Activated CD8-positive, alpha-beta T cell treated with anti-CD3 and anti-CD28 coated beads for 36 hours (primary cell): ENCODE measurements at regions not wholly inside any gene's neighbourhood (a gene's known extent, or its start where the extent isn't known, plus 50 kb on each side); places are given as distances from the start of the nearest gene placed in this dataset.

Experiments used
- ATAC-seq: fragments of 200-7000 bp; cut with Tn5 transposase; one replicate; pipeline ENCODE4 v1.10.0; 2021; ENCODE audit warnings: mild to moderate bottlenecking, moderate library complexity
- CTCF ChIA-PET: fragments of 350-600 bp; sonication (Branson Sonifier 250); formaldehyde crosslinking; loops from one replicate; lab custom pipeline; 2021; ENCODE audit warnings: antibody characterized with exemption; lab: Charles Lee
- POLR2A ChIA-PET: fragments of 350-600 bp; sonication (Branson Sonifier 250); formaldehyde crosslinking; loops from one replicate; lab custom pipeline; 2021; ENCODE audit warnings: antibody characterized with exemption; lab: Charles Lee
- DNase-seq: peaks from one replicate; pipeline ENCODE4 v3.0.0-alpha.2; 2020
- H3K27ac Mint-ChIP-seq: one replicate; pipeline ENCODE4 v1.8.0; 2021; ENCODE audit warnings: mild to moderate bottlenecking, mixed read lengths
- H3K27me3 Mint-ChIP-seq: one replicate; pipeline ENCODE4 v1.8.0; 2021; ENCODE audit warnings: mixed read lengths
- H3K36me3 Mint-ChIP-seq: one replicate; pipeline ENCODE4 v1.8.0; 2021; ENCODE audit warnings: low read depth, mixed read lengths
- H3K4me1 Mint-ChIP-seq: one replicate; pipeline ENCODE4 v1.8.0; 2021; ENCODE audit warnings: low read depth, mixed read lengths
- H3K4me3 Mint-ChIP-seq: one replicate; pipeline ENCODE4 v1.8.0; 2021; ENCODE audit warnings: mild to moderate bottlenecking, moderate library complexity, mixed read lengths
- H3K9me3 Mint-ChIP-seq: one replicate; pipeline ENCODE4 v1.8.0; 2021; ENCODE audit warnings: mixed read lengths
- CTCF ChIP-seq: fragments of 200-600 bp; IDR thresholded peaks from one replicate; pipeline ENCODE4 v1.8.0; 2022; ENCODE audit warnings: antibody characterized with exemption, mild to moderate bottlenecking
- intact Hi-C: fragments of 100-400 bp; cut with micrococcal nuclease; formaldehyde crosslinking; loops from one replicate; pipeline ENCODE4 v1.10.0; 2022

GRCh38 chr2:236717729-236718128, 148.1 kb downstream of the ACKR3 start:
- no peak overlapping the region for H3K4me3 Mint-ChIP-seq
- peaks cover 13% of the 10 kb centered on the region for H3K27me3 Mint-ChIP-seq
- H3K4me1 Mint-ChIP-seq, result no peaks in the 10 kb centered on the region
- DNase-seq (no peak), ATAC-seq (no peak)
- ChIA-PET POLR2A (no interaction called here), CTCF (no interaction called here)
- H3K27ac Mint-ChIP-seq, result no peak overlapping the region
- no peaks in the 10 kb centered on the region for H3K9me3 Mint-ChIP-seq
- no peak for TF ChIP-seq CTCF
- no peaks in the 10 kb centered on the region for H3K36me3 Mint-ChIP-seq
- intact Hi-C loops, result no loop called here

DNA sequence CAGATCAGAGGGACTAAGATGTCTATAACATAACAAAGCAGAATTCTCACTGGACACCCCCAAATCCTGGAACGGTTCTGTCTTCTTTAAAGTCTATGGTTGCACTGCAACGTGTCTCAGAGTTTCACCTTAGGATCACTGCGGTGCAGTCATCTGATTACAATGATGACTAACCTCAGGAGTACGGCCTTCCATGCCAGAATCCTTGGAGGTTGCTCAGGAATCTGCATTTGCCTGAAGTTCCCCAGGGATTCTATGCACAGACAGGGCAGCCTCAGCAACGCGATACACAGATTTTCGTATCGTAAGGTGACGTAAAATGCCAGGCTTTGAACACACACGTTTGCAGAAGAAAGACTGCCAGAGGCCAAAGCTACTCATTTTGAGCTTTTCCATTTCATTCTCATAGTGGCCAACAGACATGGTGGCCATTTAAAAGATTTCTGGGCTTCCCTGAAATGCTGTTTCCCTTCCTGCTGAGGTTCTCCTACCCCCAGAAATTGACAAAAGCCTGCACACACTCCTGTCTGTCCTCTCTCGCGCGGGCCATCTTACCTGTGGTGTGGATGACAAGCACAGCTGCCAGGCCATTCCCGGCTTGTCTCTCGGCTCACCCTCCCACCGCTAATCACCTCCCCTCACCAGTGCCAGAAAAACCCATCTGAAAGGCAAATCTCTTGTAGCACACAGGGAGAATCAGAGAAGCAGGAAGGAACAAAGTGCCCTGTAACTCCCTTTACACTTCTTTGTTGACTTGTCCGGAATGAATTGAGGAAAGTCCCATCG, 148.8 kb downstream of the ACKR3 start:
- DNase-seq, result no peak
- CTCF ChIA-PET, result no interaction called here

DNA sequence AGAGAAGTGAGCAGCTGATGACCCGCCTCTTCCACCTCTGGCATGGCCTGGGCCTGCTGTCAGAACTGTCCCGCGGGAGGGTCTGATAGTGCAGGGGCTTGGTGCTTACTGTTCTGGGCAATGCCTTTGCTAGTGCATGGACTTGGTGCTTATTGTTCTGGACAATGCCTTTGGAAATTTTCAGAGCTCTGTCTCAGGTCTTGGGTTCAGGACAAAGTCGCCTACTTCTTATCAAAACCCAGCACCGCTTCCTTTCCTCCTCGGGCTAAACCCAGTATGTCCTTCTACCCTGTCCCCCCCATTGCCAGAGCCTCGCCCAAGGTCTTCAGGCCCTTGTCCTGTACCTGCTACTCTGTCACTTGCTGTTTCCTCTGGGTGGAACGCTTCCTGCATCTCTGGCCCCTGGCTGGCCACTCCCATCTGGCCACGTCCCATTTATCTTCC, 149.6 kb downstream of the ACKR3 start:
- Mint-ChIP-seq H3K4me1 (no peaks in the 10 kb centered on the region), H3K4me3 (no peak overlapping the region), H3K27ac (no peak overlapping the region), H3K36me3 (no peaks in the 10 kb centered on the region), H3K27me3 (peaks cover 13% of the 10 kb centered on the region), H3K9me3 (no peaks in the 10 kb centered on the region)
- TF ChIP-seq CTCF, result no peak
- DNase-seq (no peak), ATAC-seq (no peak)
- ChIA-PET CTCF (no interaction called here), POLR2A (no interaction called here)
- intact Hi-C loops, result no loop called here

More for the DNA sequence above, 148.8 kb downstream of the ACKR3 start:
- no peak for ATAC-seq
- Mint-ChIP-seq H3K36me3 (no peaks in the 10 kb centered on the region), H3K27ac (no peak overlapping the region), H3K27me3 (peaks cover 13% of the 10 kb centered on the region), H3K9me3 (no peaks in the 10 kb centered on the region), H3K4me1 (no peaks in the 10 kb centered on the region), H3K4me3 (no peak overlapping the region)
- no peak for TF ChIP-seq CTCF
- POLR2A ChIA-PET, result no interaction called here
- intact Hi-C loops, result no loop called here

DNA sequence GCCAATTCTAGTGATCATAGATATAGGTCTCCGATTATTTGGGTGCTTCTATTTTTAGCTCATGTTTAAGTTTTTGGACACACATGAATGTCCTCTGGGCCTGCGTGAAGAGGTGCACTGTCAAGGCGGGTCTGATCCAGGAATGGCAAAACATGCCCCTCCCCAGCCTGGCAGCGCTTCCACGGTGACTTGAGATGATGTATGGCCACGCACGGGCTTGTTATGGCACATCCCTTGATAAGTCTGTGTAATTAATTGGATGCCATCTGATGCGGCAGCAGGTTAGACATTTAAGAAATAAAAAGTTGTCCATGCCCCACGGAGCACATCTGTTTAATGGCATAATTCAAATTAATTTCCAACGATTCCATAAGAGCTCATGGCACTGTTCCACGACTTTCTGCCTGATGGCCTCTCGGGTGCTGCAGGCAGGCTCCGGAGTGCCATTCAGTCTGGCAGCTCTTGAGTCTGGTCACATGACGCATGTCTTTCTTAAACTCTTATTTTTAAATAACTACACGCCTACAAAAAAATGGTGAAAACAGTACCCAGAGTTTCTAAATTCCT, 151.4 kb downstream of the ACKR3 start:
- POLR2A ChIA-PET, result interaction anchor here (1.0 kb wide), 1 partner anchor 29 kb away, joined by 3 read pairs; no protein-coding TSS in a partner anchor
- intact Hi-C loops, result no loop called here
- H3K27me3 Mint-ChIP-seq, result peaks cover 6% of the 10 kb centered on the region
- H3K9me3 Mint-ChIP-seq, result no peaks in the 10 kb centered on the region
- DNase-seq, result no peak
- CTCF ChIA-PET, result no interaction called here
- H3K4me1 Mint-ChIP-seq, result no peaks in the 10 kb centered on the region
- TF ChIP-seq CTCF, result no peak
- H3K36me3 Mint-ChIP-seq, result no peaks in the 10 kb centered on the region
- H3K27ac Mint-ChIP-seq, result no peak overlapping the region
- no peak for ATAC-seq
- no peak overlapping the region for H3K4me3 Mint-ChIP-seq

GRCh38 chr2:236724200-236724599, 154.6 kb downstream of the ACKR3 start:
- no peaks in the 10 kb centered on the region for H3K27me3 Mint-ChIP-seq
- ATAC-seq (no peak), DNase-seq (no peak)
- H3K4me1 Mint-ChIP-seq, result no peaks in the 10 kb centered on the region
- H3K36me3 Mint-ChIP-seq, result no peaks in the 10 kb centered on the region
- CTCF ChIA-PET, result no interaction called here
- H3K27ac Mint-ChIP-seq, result no peak overlapping the region
- intact Hi-C loops, result no loop called here
- POLR2A ChIA-PET, result no interaction called here
- no peak for TF ChIP-seq CTCF
- no peak overlapping the region for H3K4me3 Mint-ChIP-seq
- no peaks in the 10 kb centered on the region for H3K9me3 Mint-ChIP-seq
